RWPE2 (cell line): ENCODE measurements at regions not wholly inside any gene's neighbourhood (a gene's known extent, or its start where the extent isn't known, plus 50 kb on each side); places are given as distances from the start of the nearest gene placed in this dataset.
"Not testable (repeated sequence)": the region's sequence is repeated elsewhere in the genome, so short reads cannot be mapped to it uniquely, and the experiment has no call there.

Experiments used
- ATAC-seq: fragments of 200-7000 bp; cut with Tn5 transposase; 3 replicates; pipeline ENCODE4 v1.9.1; 2021; ENCODE audit warnings: low read depth
- DNase-seq: peaks from one replicate; pipeline ENCODE4 v3.0.0-alpha.2; 2020; ENCODE audit warnings: low spot score
- H3K27ac ChIP-seq: fragments of 450-650 bp; 2 replicates; pipeline ENCODE4 v1.5.1; 2017; ENCODE audit warnings: mild to moderate bottlenecking; ENCODE audit not compliant: poor library complexity, severe bottlenecking
- H3K27me3 ChIP-seq: fragments of 250-450 bp; sonication (Bioruptor Pico); 2 replicates; pipeline ENCODE4 v1.5.1; 2021; ENCODE audit warnings: mild to moderate bottlenecking, moderate library complexity; ENCODE audit not compliant: insufficient read depth, poor library complexity, severe bottlenecking
- H3K36me3 ChIP-seq: fragments of 250-450 bp; sonication (Bioruptor Pico); 2 replicates; pipeline ENCODE4 v1.5.1; 2020; ENCODE audit warnings: low read depth, mild to moderate bottlenecking, moderate library complexity
- H3K4me1 ChIP-seq: fragments of 250-450 bp; sonication (Bioruptor Pico); 2 replicates; pipeline ENCODE4 v1.5.1; 2021; ENCODE audit warnings: mild to moderate bottlenecking, moderate library complexity; ENCODE audit not compliant: insufficient read depth, poor library complexity, severe bottlenecking
- H3K4me3 ChIP-seq: fragments of 250-450 bp; sonication (Bioruptor Pico); 2 replicates; pipeline ENCODE4 v1.5.1; 2021; ENCODE audit warnings: mild to moderate bottlenecking, moderate library complexity; ENCODE audit not compliant: severe bottlenecking
- H3K9me3 ChIP-seq: fragments of 250-450 bp; sonication (Bioruptor Pico); 2 replicates; pipeline ENCODE4 v1.5.1; 2021; ENCODE audit warnings: mild to moderate bottlenecking, moderate library complexity; ENCODE audit not compliant: severe bottlenecking
- TF ChIP-seq, protein P1 (sequence below): fragments of 450-650 bp; IDR thresholded peaks from one replicate; pipeline ENCODE4 v1.5.1; 2017; ENCODE audit warnings: mild to moderate bottlenecking, moderate library complexity; ENCODE audit not compliant: poor library complexity, severe bottlenecking

DNA sequence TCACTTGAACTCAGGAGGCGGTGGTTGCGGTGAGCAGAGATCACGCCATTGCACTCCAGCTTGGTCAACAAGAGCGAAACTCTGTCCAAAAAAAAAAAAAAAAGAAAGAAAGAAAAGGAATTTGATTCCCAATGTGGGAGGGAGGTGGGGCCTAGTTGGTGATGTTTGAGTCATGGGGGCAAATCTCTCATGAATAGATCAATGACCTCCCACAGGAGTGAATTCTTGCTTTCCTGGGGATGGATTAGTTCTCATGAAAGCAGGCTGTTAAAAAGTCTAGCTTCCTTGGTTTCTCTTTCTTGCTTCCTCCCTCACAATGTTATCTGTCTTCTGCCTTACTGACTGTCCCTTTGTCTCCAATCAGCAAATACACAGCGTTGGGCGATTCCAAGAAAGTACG, 419.5 kb upstream of the RPS6KA3 start:
- H3K4me3 ChIP-seq, result no peak overlapping the region
- H3K9me3 ChIP-seq, result no peaks in the 10 kb centered on the region
- DNase-seq, result no peak
- H3K27me3 ChIP-seq, result no peaks in the 10 kb centered on the region
- ATAC-seq, result no peak
- no peaks in the 10 kb centered on the region for H3K36me3 ChIP-seq
- no peaks in the 10 kb centered on the region for H3K4me1 ChIP-seq
- H3K27ac ChIP-seq, result no peak overlapping the region
- TF ChIP-seq, protein P1, sequence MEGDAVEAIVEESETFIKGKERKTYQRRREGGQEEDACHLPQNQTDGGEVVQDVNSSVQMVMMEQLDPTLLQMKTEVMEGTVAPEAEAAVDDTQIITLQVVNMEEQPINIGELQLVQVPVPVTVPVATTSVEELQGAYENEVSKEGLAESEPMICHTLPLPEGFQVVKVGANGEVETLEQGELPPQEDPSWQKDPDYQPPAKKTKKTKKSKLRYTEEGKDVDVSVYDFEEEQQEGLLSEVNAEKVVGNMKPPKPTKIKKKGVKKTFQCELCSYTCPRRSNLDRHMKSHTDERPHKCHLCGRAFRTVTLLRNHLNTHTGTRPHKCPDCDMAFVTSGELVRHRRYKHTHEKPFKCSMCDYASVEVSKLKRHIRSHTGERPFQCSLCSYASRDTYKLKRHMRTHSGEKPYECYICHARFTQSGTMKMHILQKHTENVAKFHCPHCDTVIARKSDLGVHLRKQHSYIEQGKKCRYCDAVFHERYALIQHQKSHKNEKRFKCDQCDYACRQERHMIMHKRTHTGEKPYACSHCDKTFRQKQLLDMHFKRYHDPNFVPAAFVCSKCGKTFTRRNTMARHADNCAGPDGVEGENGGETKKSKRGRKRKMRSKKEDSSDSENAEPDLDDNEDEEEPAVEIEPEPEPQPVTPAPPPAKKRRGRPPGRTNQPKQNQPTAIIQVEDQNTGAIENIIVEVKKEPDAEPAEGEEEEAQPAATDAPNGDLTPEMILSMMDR, result no peak

DNA sequence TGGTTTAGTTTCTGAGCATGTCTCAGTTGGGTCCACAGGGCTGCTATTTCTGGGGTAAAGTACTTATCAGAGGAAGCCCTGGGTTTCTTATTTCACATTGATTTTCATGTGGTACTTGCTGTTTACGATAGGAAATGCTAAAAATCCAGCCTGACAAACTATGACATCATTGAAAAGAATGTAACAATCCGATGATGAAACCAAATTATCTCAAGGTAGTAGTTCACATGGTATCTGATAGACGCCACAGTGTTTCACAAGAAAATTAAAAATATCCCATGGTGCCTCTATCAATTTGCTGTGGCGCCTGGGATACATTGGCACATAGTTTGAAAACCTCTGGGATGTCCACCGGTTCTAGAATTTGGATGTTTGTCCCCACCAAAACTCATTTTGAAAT, 418.9 kb upstream of the RPS6KA3 start:
- TF ChIP-seq, protein P1, result no peak
- Histone ChIP-seq H3K27me3 (no peaks in the 10 kb centered on the region), H3K9me3 (no peaks in the 10 kb centered on the region), H3K36me3 (no peaks in the 10 kb centered on the region), H3K4me1 (no peaks in the 10 kb centered on the region), H3K4me3 (no peak overlapping the region), H3K27ac (no peak overlapping the region)
- ATAC-seq, result no peak
- no peak for DNase-seq

DNA sequence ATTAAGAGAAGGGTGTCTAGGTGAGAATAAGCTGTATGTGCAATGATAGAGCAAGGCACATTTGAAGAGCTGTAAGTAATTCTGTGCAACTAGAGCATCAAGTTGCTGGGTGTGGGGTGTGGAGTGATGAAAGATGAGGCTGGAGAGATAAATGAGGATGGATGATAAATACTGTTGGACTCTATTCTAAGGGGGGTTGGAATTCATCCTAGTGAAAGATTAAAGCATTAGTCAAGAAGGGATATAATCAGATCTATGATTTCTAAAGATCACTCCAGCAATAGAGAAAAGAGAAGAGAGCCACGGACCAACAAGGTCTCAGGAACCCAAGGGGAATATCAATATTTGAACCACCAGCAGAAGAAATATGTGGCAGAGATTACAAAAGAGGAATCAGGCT, 415.0 kb upstream of the RPS6KA3 start:
- Histone ChIP-seq H3K36me3 (no peaks in the 10 kb centered on the region), H3K9me3 (no peaks in the 10 kb centered on the region), H3K27me3 (no peaks in the 10 kb centered on the region), H3K4me3 (no peak overlapping the region), H3K27ac (no peak overlapping the region), H3K4me1 (no peaks in the 10 kb centered on the region)
- ATAC-seq (no peak), DNase-seq (no peak)
- TF ChIP-seq, protein P1, result no peak

DNA sequence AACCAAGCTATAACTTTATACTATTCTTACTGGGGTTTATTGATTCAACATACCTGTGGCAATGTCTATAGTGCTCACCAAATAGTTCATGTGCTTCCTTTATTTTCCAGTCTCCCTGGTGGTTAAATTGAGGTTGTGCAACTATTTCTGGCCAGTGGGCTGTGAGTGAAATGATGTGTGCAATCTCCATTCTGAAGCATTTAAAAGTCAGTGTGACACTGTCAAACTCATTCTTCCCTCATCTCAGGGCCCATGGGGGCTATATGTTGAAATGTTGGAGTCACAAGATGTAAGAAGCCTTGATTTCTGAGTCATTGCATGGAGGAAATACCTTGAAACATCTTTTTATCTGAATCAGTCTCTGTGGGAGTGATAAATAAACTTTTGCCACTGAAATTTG, 414.3 kb upstream of the RPS6KA3 start:
- Histone ChIP-seq H3K4me1 (no peaks in the 10 kb centered on the region), H3K4me3 (no peak overlapping the region), H3K36me3 (no peaks in the 10 kb centered on the region), H3K9me3 (no peaks in the 10 kb centered on the region), H3K27me3 (no peaks in the 10 kb centered on the region), H3K27ac (no peak overlapping the region)
- DNase-seq (no peak), ATAC-seq (no peak)
- TF ChIP-seq, protein P1, result no peak

DNA sequence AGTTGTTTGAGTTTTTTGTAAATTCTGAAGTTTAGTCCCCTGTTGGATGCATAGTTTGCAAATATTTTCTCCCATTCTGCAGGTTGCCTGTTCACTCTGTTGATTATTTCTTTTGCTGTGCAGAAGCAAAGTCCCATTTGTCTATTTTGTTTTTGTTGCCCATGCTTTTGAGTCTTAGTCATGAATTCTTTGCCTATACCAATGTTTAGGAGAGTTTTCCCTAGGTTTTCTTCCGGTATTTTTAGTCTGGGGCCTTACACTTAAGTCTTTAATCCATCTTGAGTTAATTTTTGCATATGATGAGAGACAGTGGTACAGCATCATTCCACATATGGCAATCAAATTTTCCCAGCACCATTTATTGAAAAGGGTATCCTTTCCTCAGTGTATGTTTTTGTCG, 405.8 kb upstream of the RPS6KA3 start:
- Histone ChIP-seq H3K27me3 (no peaks in the 10 kb centered on the region), H3K36me3 (no peaks in the 10 kb centered on the region), H3K9me3 (no peaks in the 10 kb centered on the region), H3K4me3 (no peak overlapping the region), H3K27ac (no peak overlapping the region), H3K4me1 (no peaks in the 10 kb centered on the region)
- no peak for ATAC-seq
- no peak for DNase-seq
- TF ChIP-seq, protein P1, result no peak

DNA sequence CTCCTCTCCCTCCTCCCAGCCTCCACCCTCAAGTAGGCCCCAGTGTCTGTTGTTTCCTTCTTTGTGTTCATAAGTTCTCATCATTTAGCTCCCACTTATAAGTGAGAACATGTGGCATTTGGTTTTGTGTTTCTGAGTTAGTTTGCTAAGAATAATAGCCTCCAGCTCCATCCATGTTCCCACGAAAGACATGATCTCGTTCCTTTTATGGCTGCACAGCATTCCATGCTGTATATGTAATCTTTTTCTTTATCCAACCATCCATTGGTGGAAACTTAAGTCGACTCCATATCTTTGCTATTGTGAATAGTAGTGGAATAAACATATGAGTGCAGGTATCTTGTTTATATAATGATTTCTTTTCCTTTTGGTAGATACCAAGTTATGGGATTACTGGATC, 405.0 kb upstream of the RPS6KA3 start:
- H3K27ac ChIP-seq, H3K27me3 ChIP-seq, H3K9me3 ChIP-seq, H3K4me3 ChIP-seq, H3K4me1 ChIP-seq, H3K36me3 ChIP-seq, ATAC-seq, DNase-seq: not testable (repeated sequence)
